Suppressor macrophage treated with lipopolysaccharide for 4 hours (primary cell): ENCODE measurements at regions not wholly inside any gene's neighbourhood (a gene's known extent, or its start where the extent isn't known, plus 50 kb on each side); places are given as distances from the start of the nearest gene placed in this dataset.
"Not testable (repeated sequence)": the region's sequence is repeated elsewhere in the genome, so short reads cannot be mapped to it uniquely, and the experiment has no call there.

Source experiments
- DNase-seq: peaks from one replicate; pipeline ENCODE4 v3.0.0-alpha.2; 2020

DNA sequence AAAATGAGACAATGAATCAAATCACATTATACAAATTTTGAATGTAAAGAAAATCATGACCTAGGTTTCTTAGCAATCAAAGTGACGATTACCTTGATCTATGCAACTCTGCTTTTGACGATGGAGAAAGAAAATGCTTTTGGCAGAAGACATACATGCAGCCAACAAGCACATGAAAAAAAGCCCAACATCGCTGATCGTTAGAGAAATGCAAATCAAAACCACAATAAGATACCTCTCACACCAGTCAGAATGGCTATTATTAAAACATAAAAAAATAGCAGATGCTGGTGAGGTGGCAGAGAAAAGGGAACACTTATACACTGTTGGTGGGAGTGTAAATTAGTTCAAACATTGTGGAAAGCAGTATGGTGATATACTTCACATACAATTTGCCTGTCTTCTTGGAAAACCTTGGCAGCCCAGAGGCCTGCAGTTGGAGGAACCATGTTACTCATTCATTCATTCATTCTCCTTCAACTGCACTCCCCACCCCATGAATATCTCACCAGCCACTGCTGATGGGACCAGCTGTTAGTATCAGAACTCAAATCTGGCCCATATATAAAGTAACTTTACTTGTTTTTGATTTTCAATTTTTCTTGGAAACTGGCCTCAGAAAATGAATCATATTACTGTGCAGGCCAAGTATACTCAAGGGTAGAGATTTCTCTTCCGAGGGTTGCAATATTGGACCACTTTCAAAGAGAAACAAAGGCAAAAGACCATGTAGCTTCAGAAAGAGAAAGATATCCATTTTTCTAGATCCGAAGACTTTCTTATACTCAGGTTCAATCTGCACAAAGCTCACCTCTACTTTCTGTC, 358.6 kb upstream of the ARHGEF26 start:
- no peak for DNase-seq

- no peak for DNase-seq
Observed at GRCh38 chr3:153767601-153768560, 353.3 kb upstream of the ARHGEF26 start.

DNA sequence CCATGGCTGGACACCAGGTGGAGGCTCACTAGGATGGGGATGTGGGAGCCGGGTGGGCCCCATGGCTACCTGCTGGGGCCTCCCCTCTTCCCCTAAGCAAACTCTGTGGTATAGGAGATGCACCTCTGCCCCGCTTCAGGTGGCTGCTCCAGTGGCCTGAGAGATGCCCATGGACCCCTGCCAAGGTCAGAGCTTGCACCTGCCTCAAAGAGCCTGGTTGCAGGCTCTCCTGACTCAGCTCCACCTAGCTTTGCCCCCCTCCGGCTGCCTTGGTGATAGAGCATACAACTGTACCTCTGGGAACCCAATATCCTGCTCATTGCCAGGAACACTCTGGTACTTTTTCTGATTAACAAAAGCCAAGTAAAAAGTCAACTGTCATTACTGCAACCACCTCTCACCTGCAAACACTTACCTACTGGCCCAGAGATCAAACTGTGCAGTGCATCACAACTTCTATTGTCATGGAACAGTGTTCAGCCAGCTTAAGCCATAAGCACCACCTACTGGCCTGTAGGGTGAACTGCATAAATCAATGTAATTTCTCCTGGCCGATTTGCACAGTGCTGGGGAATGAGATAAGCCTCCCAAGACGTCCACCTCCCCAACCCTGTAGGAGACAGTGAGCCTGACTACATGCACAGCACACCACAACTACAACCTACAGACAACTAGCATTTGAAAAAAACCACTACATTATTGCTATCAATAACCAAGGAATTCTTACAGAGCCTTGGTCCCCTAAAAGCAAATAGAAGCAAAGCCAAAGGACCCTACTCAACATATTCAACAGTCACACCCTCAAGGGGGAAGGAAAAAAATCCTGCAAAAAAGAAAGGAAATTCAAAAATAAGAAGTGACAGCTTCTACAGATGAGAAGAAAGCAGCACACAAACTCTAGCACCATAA, 352.4 kb upstream of the ARHGEF26 start:
- DNase-seq: peak; percentile 69

DNA sequence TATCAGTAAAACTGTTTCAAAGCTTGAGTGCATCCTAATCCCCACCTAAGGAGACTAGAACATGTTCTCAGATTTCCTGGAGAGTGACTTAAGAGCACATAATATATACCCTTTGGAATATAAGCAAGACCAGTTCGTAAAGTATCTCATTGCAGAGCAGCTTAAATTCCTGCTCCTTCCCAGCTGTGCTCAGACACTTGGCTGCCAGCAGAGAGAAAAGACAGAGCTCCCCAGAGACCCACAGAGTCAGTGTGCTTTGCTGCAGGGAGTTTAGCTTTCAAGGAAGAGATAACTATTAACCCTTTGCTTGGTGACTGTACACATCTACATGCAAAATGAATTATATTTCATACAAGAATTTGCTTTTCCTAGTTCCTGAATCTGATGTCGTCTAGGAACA, 338.1 kb upstream of the ARHGEF26 start:
- DNase-seq: no peak

DNA sequence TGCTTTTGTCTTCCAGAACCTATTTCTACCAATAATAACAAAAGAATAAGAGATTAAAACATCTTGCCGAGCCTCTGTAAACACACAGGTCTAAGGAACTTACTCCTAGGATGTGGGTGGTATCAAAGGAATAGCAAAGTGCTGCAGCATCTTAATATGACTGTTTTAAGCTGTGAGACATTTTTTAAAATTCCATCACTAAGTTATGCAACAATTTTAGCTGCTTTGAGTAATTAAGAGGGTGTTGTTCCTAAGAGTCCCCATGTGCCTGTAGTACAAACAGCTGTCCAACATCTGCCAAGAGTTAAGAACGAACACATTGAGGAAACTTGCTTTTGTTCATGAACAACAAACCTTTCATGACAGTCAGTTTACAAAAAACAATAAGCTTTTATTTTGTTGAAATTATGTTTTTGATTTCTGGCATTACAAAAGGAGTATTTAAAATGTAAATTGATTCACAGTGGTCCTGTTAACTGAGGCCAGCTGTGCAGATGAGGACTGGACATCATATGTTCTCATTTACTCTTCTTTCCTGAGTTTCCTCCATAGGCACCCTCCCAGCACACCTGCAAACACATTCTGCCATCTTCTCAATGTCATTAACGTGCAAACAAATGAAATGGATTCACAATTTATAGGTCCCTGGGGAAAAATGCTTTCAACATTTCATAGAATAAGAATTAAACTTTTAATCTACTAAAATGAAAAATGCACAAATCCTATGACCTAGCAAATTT, 337.3 kb upstream of the ARHGEF26 start:
- no peak for DNase-seq

GRCh38 chr3:153785901-153786300, 335.3 kb upstream of the ARHGEF26 start:
- no peak for DNase-seq

DNA sequence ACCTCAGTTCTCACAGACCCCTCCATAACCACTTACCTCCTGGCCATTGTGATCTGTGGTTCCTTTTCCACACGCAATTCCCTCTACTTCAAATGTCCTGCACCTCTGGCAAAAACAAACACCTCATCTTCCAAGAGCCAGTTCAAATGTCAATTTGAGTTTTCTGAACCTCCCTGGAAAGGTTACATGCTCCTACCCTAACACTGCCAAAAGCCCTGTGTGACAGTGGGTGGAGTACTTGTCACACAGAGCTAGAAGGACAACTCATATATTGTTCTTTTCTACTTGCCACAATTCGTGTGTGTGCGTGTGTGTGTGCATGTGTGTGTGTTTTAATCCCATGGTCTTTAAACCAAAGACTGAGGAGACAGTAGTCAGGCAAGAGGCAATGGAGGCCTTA, 331.8 kb upstream of the ARHGEF26 start:
- DNase-seq: no peak

DNA sequence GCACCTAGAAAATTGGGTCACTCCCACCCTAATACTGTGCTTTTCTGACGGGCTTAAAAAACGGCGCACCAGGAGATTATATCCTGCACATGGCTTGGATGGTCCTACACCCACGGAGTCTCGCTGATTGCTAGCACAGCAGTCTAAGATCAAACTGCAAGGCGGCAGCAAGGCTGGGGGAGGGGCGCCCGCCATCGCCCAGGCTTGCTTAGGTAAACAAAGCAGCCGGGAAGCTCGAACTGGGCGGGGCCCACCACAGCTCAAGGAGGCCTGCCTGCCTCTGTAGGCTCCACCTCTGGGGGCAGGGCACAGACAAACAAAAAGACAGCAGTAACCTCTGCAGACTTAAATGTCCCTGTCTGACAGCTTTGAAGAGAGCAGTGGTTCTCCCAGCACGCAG, 324.1 kb upstream of the ARHGEF26 start:
- not testable (repeated sequence) for DNase-seq

DNA sequence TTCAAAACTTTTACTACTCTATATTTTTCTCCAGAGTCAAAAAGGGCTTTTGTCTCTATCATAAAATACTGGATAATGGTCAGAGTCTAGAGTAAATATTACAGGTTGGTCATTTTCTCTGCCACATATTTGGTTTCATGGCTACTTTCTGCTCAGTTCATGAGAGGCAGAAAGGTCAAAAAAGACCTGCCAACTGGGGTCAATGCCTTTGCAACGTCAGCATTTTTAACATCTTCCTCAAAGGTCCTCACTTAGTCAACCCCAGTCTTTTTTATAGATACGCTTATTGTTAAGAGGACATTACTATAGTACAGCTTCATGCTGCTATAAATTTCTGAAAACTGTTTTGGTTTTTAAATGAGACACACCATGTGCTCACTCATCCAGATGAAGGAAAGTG, 312.1 kb upstream of the ARHGEF26 start:
- no peak for DNase-seq

GRCh38 chr3:153818338-153818737, 302.9 kb upstream of the ARHGEF26 start:
- DNase-seq: no peak

DNA sequence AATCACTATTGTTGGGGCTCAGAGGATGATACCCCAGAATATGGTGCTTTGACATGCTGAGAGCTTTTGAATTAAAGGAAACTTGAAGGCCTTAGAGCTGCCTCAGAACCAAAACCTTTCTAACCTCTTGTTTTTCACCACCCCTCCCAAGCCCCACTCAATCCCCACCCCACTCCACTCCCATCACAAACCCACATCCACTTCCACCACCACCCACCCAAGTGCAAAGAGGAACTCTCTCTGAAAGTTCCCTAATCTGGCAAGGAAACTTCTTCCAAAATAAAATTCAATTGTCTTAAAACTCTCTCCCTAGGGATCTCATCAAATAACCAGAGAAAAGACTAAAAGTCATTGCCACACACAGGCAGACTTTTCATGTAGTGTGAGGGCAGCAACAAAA, 301.2 kb upstream of the ARHGEF26 start:
- DNase-seq: peak; percentile 5

GRCh38 chr3:153828346-153828745, 292.8 kb upstream of the ARHGEF26 start:
- DNase-seq: not testable (repeated sequence)

GRCh38 chr3:153829606-153830170, 291.5 kb upstream of the ARHGEF26 start:
- DNase-seq: no peak

- DNase-seq: no peak
Observed at GRCh38 chr3:153830552-153830951, 290.6 kb upstream of the ARHGEF26 start.

- DNase-seq: no peak
Observed at GRCh38 chr3:153835540-153835939, 285.6 kb upstream of the ARHGEF26 start.

GRCh38 chr3:153840487-153840886, 280.7 kb upstream of the ARHGEF26 start:
- no peak for DNase-seq

DNA sequence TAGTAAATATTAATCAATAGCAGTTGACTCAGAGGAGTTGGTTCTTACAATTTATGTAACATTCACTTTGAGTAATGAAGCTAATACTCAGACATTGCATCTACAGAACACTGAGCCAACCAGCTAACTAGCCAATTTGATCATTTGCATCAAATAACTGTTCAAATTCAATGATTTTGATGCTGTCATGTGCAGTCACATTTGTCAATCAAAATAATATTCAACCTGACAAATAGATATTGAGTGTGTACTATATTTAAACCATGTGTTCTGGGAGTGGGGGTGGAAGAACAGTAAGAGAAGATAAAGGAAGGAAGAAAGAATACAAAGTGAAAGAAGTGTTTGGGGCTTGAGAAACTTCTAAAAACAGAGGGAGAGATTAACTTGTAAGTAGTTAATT, 277.2 kb upstream of the ARHGEF26 start:
- DNase-seq: no peak

DNA sequence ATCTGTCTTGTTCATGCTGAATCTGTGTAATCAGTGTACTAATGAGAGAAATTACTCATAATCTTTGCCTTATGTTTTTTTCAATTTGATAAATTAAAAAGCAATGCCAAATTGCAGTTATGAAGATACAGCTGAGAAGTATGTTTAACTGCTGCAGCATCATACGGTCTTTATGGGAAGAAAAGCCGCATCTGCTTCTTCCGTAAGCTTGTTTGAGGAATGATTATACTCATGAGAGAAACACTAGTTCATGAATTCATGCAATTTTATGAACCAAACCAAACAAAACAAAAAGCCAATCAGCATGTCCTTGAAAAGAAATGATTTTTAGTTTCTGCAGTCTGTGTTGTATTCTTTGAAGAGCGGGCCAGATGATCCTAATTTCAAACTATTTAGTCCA, 275.9 kb upstream of the ARHGEF26 start:
- no peak for DNase-seq

GRCh38 chr3:153848702-153849101, 272.5 kb upstream of the ARHGEF26 start:
- DNase-seq: no peak

DNA sequence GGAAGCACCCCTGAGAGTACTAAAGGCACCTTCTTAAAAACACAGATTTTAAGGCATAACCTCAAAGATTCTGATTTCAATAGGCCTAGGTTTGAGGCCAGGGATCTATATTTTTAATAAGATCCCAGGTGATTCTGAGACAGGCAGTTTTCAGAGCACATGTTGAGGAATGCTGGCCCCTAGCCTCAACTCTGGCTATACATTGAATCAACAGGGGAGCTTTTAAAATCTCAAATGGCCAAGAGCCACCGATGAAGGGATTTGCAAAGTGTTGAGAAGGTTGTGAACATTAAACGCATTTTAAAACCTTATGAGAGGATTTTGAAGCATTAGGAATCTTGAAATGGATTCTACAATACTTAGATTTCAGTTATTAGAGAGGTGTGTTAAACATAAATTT, 268.8 kb upstream of the ARHGEF26 start:
- DNase-seq: no peak

DNA sequence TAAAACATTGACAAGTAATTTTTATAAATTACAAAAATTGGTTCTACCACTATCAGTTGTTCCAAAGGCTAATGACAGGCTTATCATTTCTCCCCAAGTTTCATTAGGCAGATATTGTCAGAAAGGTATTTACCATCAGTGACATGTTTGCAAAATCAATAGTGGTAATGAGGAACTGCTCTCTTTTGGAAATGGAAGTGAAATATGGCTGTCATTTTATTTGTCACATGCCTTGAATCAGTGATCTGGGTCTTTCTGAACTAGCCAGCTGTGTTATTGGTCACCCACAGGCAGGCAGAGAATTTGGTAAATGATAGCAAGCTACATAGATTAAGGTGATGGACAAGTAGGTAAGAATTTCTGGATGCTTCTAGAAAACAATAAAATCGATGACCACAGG, 268.0 kb upstream of the ARHGEF26 start:
- no peak for DNase-seq

GRCh38 chr3:153855772-153856171, 265.4 kb upstream of the ARHGEF26 start:
- DNase-seq: no peak
